C4-2B (cell line): ENCODE measurements at regions not wholly inside any gene's neighbourhood (a gene's known extent, or its start where the extent isn't known, plus 50 kb on each side); places are given as distances from the start of the nearest gene placed in this dataset.

Experiments
- H3K27ac ChIP-seq: fragments of 450-650 bp; 2 replicates; pipeline ENCODE4 v1.5.1; 2017
- ZFX ChIP-seq: fragments of 450-650 bp; IDR thresholded peaks from 2 replicates; pipeline ENCODE4 v1.6.1; 2017
- TF ChIP-seq, protein P1 (sequence below): fragments of 450-650 bp; conservative IDR thresholded peaks from 2 replicates; pipeline ENCODE4 v1.5.1; 2017; ENCODE audit warnings: mild to moderate bottlenecking

DNA sequence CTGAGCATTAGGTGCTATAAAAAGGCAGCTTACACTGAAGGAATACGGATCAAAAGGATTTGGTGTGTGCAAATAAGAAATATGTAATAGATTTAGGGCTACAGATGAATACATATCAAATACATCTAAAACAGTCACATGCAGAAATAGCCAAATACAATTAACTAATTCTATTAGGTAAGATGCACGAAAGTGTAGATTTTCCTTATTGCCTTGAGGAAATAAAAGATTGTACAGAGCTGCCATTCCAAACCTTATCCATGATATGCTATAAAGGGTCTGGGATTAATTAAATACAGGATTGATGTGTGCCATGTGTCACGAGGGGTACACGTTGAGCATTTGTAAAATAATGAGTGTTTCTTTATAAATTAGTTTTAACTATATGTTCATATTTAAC is 107.0 kb upstream of the ELOVL6 start:
- TF ChIP-seq ZFX, result no peak
- TF ChIP-seq, protein P1, sequence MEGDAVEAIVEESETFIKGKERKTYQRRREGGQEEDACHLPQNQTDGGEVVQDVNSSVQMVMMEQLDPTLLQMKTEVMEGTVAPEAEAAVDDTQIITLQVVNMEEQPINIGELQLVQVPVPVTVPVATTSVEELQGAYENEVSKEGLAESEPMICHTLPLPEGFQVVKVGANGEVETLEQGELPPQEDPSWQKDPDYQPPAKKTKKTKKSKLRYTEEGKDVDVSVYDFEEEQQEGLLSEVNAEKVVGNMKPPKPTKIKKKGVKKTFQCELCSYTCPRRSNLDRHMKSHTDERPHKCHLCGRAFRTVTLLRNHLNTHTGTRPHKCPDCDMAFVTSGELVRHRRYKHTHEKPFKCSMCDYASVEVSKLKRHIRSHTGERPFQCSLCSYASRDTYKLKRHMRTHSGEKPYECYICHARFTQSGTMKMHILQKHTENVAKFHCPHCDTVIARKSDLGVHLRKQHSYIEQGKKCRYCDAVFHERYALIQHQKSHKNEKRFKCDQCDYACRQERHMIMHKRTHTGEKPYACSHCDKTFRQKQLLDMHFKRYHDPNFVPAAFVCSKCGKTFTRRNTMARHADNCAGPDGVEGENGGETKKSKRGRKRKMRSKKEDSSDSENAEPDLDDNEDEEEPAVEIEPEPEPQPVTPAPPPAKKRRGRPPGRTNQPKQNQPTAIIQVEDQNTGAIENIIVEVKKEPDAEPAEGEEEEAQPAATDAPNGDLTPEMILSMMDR, result no peak
- no peak overlapping the region for H3K27ac ChIP-seq

DNA sequence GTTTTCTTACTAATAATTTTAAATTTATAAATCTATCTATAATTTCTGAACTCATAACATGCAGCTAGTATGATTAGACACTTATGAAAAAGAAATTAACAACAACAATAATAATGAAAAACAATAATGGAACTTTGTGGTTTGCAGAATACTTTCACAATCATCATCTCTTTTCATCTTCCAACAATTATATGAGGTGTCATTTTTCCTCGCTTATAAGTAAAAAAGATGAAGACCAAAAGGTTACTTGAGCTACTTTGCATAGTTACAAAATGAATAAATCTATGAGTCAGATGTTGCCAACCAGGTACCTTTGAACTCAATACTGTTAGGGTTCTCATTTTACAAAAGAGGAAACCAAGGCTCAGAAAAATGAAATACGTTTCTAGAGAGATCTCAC is 98.5 kb upstream of the ELOVL6 start:
- H3K27ac ChIP-seq, result no peak overlapping the region
- no peak for TF ChIP-seq ZFX
- TF ChIP-seq, protein P1, result no peak

DNA sequence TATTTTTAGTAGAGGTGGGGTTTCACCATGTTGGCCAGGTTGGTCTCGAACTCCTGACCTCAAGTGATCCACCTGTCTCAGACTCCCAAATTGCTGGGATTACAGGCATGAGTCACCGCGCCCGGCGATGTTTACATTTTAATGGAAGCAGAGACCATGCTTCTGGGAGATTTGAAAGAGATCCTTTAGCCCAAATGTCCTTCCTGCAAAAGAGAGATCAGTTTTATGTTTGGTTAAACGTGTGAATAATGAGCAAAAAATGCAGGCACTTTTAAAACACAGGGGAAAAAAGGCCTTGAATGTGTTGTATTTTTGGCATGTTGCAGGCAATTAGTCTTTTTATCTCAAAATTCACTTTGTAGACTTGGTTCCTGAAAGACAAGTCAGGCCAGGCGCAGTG is 95.8 kb upstream of the ELOVL6 start:
- no peak for TF ChIP-seq ZFX
- TF ChIP-seq, protein P1, result no peak
- H3K27ac ChIP-seq, result no peak overlapping the region

DNA sequence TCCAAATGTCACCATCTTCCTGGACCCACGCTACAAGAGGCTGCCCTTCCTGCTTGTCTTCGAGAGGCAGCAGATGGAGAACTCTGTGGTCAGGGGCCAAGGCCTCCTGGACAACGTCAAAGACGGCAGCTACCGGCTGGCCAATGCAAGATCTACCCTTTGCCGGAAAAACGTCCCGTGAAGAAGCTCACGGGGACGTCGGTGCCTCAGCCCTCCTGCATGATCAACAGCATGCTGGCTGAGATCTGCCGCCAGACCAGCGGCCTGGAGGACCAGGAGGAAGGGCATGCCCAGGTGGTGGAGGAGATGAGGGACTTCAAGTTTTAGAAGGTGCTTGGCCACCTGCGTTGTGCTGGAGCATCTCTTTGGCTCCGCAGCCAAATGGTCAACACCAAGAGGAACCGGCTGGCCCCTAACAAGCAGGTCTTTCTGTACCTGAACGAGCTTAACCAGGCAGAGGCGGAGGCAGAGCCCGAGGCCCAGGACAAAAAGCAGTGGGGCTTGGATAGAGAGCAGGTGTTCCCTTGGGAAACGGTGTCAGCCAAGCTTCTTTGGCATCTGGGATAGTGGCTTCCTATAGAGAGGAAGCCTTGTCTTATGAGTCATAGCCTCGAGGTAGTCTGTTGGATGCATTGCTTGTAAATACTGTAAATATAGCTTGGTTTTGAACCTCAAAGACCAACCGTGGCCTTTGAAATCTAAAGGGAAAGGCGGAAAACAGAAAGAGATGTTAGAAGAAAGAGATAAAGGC is 94.8 kb upstream of the ELOVL6 start:
- TF ChIP-seq ZFX, result no peak
- TF ChIP-seq, protein P1, result no peak
- no peak overlapping the region for H3K27ac ChIP-seq

DNA sequence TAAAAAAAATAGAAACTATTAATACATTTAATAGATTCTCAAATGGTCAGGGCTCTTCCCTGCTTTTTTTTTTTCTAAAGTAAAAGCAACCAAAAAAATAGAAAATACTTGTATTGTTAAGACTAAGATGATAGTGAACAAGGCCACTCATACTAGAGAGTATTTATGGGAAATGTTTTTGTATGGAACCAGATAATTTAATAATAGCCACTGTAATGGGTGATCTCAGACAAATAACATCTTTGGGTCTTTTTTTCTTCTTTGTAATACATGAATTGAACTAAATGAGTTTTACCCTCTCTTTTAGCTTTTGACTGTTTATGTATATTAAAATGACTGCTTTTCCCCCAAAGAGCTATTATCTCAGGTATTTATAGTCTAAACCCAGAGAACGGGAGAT is 92.1 kb upstream of the ELOVL6 start:
- TF ChIP-seq ZFX, result no peak
- TF ChIP-seq, protein P1, result no peak
- no peak overlapping the region for H3K27ac ChIP-seq

DNA sequence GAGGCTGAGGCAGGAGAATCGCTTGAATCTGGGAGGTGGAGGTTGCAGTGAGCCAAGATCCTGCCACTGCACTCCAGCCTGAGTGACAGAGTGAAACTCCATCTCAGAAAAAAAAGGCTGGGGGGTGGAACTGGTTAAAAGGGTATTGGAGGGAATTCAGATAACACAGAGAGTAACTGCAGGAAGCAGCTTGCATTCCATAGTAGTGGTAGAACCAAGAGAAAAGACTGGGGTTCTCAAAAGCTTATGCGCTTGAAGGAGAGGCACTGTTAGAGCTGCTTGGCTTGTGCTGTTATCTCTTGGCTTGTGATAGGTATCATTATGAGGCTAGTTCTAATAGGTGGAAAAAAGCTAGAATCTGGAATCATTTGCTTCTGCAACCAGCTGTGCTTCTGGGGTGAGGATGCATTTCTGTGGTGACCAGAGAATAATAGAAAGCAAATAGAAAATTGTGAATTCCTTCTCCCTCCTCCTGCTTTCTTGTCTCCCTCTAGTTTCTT is 91.2 kb upstream of the ELOVL6 start:
- TF ChIP-seq, protein P1, result no peak
- TF ChIP-seq ZFX, result no peak

DNA sequence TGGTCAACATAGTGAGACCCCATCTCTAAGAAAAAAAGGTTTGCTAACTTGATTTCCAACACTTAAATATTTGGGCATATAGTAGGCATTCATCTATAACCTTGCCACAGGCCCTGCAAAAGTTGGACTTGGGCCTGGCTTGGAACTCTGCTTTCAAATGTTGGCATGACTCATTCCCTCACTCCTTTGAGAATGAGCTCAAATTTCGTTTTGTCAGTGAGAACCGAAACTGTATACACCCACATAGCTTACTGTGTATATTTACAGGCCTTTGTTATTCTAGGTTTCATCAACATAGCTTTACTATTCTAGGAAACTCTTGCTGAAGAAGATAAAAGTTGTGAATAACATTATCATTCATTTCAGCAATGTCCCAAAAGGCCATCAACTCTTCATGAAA is 88.7 kb upstream of the ELOVL6 start:
- TF ChIP-seq, protein P1, result no peak
- TF ChIP-seq ZFX, result no peak

More for the DNA sequence above, 91.2 kb upstream of the ELOVL6 start:
- no peak overlapping the region for H3K27ac ChIP-seq

More for the DNA sequence above, 88.7 kb upstream of the ELOVL6 start:
- no peak overlapping the region for H3K27ac ChIP-seq
